ENCODE measurements at regions not wholly inside any gene's neighbourhood (a gene's known extent, or its start where the extent isn't known, plus 50 kb on each side); places are given as distances from the start of the nearest gene placed in this dataset.

GRCh38 chr4:120132935-120133334 is 66.3 kb upstream of the MAD2L1 start:
- H3K4me3 ChIP-seq (ENCODE audit: low read length): no peak overlapping the region
- TF ChIP-seq, protein P1, sequence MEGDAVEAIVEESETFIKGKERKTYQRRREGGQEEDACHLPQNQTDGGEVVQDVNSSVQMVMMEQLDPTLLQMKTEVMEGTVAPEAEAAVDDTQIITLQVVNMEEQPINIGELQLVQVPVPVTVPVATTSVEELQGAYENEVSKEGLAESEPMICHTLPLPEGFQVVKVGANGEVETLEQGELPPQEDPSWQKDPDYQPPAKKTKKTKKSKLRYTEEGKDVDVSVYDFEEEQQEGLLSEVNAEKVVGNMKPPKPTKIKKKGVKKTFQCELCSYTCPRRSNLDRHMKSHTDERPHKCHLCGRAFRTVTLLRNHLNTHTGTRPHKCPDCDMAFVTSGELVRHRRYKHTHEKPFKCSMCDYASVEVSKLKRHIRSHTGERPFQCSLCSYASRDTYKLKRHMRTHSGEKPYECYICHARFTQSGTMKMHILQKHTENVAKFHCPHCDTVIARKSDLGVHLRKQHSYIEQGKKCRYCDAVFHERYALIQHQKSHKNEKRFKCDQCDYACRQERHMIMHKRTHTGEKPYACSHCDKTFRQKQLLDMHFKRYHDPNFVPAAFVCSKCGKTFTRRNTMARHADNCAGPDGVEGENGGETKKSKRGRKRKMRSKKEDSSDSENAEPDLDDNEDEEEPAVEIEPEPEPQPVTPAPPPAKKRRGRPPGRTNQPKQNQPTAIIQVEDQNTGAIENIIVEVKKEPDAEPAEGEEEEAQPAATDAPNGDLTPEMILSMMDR (conservative IDR thresholded peaks at IDR 0.05; ENCODE audit: low read depth, low read length): no peak
- no peak for DNase-seq (ENCODE audit: low read depth)

DNA sequence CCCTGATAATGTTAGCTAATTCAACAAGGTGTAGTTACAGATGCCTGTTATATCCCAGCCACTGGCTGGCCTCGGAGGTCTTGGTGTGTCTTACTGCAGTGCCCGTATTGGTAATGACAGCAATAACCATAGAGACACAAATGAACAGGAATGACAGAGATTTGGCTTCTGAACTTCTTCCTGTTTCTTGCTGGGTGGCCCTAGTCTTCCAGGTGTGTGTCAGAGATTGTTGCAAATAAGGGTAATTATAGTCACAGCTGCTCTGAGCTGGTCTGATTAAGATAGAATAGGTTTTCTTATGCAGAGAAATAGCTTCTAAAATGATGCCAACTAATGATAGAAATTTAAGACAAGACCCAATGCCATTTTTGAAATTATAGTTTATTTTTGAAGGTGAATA is 64.1 kb upstream of the MAD2L1 start:
- TF ChIP-seq, protein P1 (conservative IDR thresholded peaks at IDR 0.05; ENCODE audit: low read depth, low read length): no peak

More for the DNA sequence above, 64.1 kb upstream of the MAD2L1 start:
- no peak overlapping the region for H3K4me3 ChIP-seq (ENCODE audit: low read length)
- DNase-seq (ENCODE audit: low read depth): no peak

Measured in retinal pigment epithelial cell (primary cell).